Lower lobe of right lung (tissue), 2 donors: ENCODE measurements at regions not wholly inside any gene's neighbourhood (a gene's known extent, or its start where the extent isn't known, plus 50 kb on each side); places are given as distances from the start of the nearest gene placed in this dataset.

ENCODE experiments used
- ATAC-seq, 2 donors: fragments of 200-7000 bp; cut with Tn5 transposase; one replicate each; pipeline ENCODE4 v1.9.1; 2020 to 2022; ENCODE audit warnings: mild to moderate bottlenecking in 2 of 2, moderate library complexity in 2 of 2
- DNase-seq: peaks from one replicate; pipeline ENCODE4 v3.0.0-alpha.2; 2020
- H3K27ac ChIP-seq: fragments of 200-600 bp; one replicate; pipeline ENCODE4 v1.8.0; 2022
- H3K27me3 ChIP-seq: fragments of 200-600 bp; one replicate; pipeline ENCODE4 v1.8.0; 2022; ENCODE audit warnings: low read depth
- H3K36me3 ChIP-seq: fragments of 200-600 bp; one replicate; pipeline ENCODE4 v1.8.0; 2022; ENCODE audit warnings: mild to moderate bottlenecking
- H3K4me1 ChIP-seq: fragments of 200-600 bp; one replicate; pipeline ENCODE4 v1.8.0; 2022
- H3K4me3 ChIP-seq: fragments of 200-600 bp; one replicate; pipeline ENCODE4 v1.8.0; 2022; ENCODE audit warnings: mild to moderate bottlenecking
- H3K9me3 ChIP-seq: fragments of 200-600 bp; one replicate; pipeline ENCODE4 v1.8.0; 2022
- intact Hi-C: fragments of 100-400 bp; cut with DNase I; formaldehyde crosslinking; loops from one replicate; pipeline ENCODE4 v1.11.0; 2022
- TF ChIP-seq, protein P1 (sequence below): fragments of 200-600 bp; IDR thresholded peaks from one replicate; pipeline ENCODE4 v1.8.0; 2022; ENCODE audit warnings: antibody characterized with exemption, mild to moderate bottlenecking
- donor health status: DM: no; HTN: yes; CAD: no; lungs with severe emphysema.

DNA sequence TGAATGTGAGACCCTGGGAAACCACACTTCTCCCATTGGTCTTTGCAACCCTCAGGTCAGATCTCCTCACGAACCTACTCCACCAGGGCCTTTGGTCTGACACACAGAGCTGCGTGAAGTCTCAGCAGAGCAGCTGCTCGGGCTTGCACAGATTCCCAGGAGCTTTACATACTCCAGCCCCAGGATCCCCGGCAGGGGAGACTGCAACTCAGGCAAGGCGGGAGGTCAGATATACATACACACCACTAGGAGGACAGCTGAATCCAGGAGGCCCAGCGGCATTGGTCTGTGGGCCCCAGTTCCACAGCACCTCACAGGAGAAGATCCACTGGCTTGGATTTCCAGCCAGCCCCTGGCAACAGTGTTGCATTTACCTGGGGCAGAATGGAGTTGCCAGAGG lies 239.2 kb downstream of the GPAM start:
- TF ChIP-seq, protein P1, sequence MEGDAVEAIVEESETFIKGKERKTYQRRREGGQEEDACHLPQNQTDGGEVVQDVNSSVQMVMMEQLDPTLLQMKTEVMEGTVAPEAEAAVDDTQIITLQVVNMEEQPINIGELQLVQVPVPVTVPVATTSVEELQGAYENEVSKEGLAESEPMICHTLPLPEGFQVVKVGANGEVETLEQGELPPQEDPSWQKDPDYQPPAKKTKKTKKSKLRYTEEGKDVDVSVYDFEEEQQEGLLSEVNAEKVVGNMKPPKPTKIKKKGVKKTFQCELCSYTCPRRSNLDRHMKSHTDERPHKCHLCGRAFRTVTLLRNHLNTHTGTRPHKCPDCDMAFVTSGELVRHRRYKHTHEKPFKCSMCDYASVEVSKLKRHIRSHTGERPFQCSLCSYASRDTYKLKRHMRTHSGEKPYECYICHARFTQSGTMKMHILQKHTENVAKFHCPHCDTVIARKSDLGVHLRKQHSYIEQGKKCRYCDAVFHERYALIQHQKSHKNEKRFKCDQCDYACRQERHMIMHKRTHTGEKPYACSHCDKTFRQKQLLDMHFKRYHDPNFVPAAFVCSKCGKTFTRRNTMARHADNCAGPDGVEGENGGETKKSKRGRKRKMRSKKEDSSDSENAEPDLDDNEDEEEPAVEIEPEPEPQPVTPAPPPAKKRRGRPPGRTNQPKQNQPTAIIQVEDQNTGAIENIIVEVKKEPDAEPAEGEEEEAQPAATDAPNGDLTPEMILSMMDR: no peak
- no peak for ATAC-seq
- DNase-seq: no peak
- H3K36me3 ChIP-seq: no peaks in the 10 kb centered on the region
- no peak overlapping the region for H3K27ac ChIP-seq
- no peaks in the 10 kb centered on the region for H3K4me1 ChIP-seq
- no peaks in the 10 kb centered on the region for H3K27me3 ChIP-seq
- intact Hi-C loops: no loop called here
- peaks cover 6% of the 10 kb centered on the region for H3K9me3 ChIP-seq
- H3K4me3 ChIP-seq: no peak overlapping the region

DNA sequence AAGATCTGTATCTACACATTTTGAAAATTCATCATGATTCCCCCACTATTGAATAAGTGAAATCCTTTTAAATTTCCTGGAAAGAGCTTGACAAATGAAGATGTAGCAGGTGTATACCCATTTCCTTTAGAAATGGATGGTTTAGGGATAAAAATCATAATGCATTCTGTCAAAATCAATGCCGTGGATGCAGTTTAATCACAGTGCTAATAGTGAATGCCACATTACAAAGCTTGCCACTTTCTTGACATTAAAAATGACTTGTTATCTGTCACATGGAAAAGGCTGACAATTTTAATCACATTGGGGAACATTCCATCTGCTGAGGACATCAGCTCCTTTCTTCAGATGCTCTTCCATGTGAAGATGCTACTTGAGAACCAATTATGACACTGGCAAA lies 229.6 kb downstream of the GPAM start:
- Histone ChIP-seq H3K9me3 (no peaks in the 10 kb centered on the region), H3K27me3 (no peaks in the 10 kb centered on the region), H3K36me3 (no peaks in the 10 kb centered on the region), H3K27ac (no peak overlapping the region), H3K4me1 (no peaks in the 10 kb centered on the region), H3K4me3 (no peak overlapping the region)
- DNase-seq (no peak), ATAC-seq (no peak)
- intact Hi-C loops: no loop called here
- TF ChIP-seq, protein P1: no peak

DNA sequence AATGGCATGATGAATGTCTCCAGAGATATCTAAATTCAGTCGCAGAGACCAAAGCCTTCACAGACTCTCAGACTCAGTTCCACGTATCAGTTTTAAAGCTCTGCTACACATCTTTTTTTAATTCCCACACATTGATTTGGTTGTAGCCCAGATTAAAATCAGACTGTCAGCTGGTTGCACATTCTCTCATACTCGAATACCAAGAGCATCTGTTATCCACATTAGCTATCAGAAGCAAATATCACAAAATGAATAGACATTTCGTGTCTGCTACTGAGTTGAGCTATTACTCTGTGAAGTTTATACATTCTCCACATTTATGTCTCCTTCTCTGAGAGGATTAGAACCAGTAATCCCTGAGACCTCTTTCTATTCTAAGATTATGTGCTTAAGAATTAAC lies 229.2 kb downstream of the GPAM start:
- H3K4me1 ChIP-seq: no peaks in the 10 kb centered on the region
- no peak overlapping the region for H3K4me3 ChIP-seq
- DNase-seq (no peak), ATAC-seq (no peak)
- intact Hi-C loops: no loop called here
- TF ChIP-seq, protein P1: no peak
- H3K27ac ChIP-seq: no peak overlapping the region
- no peaks in the 10 kb centered on the region for H3K27me3 ChIP-seq
- no peaks in the 10 kb centered on the region for H3K36me3 ChIP-seq
- no peaks in the 10 kb centered on the region for H3K9me3 ChIP-seq

DNA sequence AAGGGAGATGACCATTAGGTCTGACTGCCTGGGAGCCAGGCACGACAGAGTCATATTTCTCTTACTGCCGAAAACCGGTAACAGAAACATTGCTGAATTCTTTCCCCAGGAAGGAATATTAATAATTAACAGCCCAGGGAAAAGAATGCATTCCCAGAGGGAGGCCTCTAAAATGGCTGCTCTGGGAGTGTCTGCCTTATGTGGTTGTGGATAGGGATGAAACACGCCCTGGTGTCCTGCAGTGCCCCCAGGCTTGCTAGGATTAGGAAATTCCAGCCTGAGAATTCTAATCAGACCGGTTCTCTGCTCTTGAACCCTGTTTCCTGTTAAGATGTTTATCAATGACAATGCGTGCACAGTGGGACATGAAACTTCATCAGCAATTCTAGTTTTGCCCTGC lies 226.7 kb downstream of the GPAM start:
- Histone ChIP-seq H3K27me3 (no peaks in the 10 kb centered on the region), H3K4me1 (no peaks in the 10 kb centered on the region), H3K27ac (no peak overlapping the region), H3K36me3 (no peaks in the 10 kb centered on the region), H3K9me3 (no peaks in the 10 kb centered on the region), H3K4me3 (no peak overlapping the region)
- ATAC-seq (no peak), DNase-seq (no peak)
- intact Hi-C loops: no loop called here
- TF ChIP-seq, protein P1: no peak

DNA sequence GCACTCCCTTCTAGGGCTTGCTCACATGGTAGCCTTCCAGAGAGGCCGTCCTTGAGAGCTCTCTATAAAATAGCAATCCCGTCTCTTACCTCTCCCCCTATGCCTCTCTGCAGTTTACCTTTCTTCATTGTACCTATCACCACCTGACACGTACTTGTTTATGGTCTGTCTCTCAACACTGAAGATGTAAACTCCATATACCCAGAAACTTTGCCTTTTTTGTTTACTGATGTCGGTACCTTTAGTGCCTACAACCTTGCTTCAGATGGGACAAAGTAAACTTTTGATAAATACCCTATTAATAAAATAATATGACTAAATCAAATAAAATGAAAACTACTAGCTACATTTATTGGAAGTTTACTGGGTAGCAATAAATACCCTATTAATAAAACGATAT lies 220.6 kb downstream of the GPAM start:
- H3K36me3 ChIP-seq: no peaks in the 10 kb centered on the region
- TF ChIP-seq, protein P1: no peak
- no peak for DNase-seq
- no peaks in the 10 kb centered on the region for H3K9me3 ChIP-seq
- H3K27ac ChIP-seq: no peak overlapping the region
- intact Hi-C loops: no loop called here
- H3K4me1 ChIP-seq: no peaks in the 10 kb centered on the region
- no peak overlapping the region for H3K4me3 ChIP-seq
- ATAC-seq: no peak
- H3K27me3 ChIP-seq: no peaks in the 10 kb centered on the region

DNA sequence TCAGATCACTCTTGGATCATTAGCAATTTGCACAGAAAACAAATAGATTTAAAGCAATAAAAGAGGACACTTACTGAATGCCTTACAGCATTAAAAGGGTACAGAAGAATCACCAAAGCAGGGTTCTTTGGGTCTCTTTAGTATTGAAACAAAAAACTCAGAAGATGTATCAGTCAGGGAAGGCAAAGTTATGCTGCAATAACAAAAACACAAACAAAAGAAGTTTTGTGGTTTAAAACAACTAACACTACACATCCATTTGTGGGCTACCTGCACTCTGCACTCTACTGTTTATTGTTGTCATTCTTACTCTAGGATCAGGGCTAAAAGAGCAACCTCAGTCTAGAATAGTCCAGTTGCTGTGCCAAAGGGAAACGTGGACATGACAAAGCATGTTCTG lies 216.4 kb downstream of the GPAM start:
- H3K27me3 ChIP-seq: no peaks in the 10 kb centered on the region
- no peaks in the 10 kb centered on the region for H3K9me3 ChIP-seq
- intact Hi-C loops: no loop called here
- ATAC-seq: no peak
- TF ChIP-seq, protein P1: no peak
- H3K4me3 ChIP-seq: no peak overlapping the region
- H3K4me1 ChIP-seq: no peaks in the 10 kb centered on the region
- H3K36me3 ChIP-seq: no peaks in the 10 kb centered on the region
- no peak for DNase-seq
- no peak overlapping the region for H3K27ac ChIP-seq
